Ishikawa (cell line): ENCODE measurements at regions not wholly inside any gene's neighbourhood (a gene's known extent, or its start where the extent isn't known, plus 50 kb on each side); places are given as distances from the start of the nearest gene placed in this dataset.

ENCODE experiments used
- CEBPB ChIP-seq: IDR thresholded peaks from 2 replicates; pipeline ENCODE4 v1.6.1; 2012
- CREB1 ChIP-seq: IDR thresholded peaks from 2 replicates; pipeline ENCODE4 v1.6.1; 2012; ENCODE audit warnings: low read depth
- EGR1 ChIP-seq: IDR thresholded peaks from 2 replicates; pipeline ENCODE4 v1.6.1; 2012
- EP300 ChIP-seq: IDR thresholded peaks from 2 replicates; pipeline ENCODE4 v1.6.1; 2012; ENCODE audit warnings: borderline replicate concordance
- FOXM1 ChIP-seq: IDR thresholded peaks from 2 replicates; pipeline ENCODE4 v1.6.1; 2012; ENCODE audit warnings: low read depth, borderline replicate concordance
- NFIC ChIP-seq: IDR thresholded peaks from 2 replicates; pipeline ENCODE4 v1.6.1; 2012
- RAD21 ChIP-seq: IDR thresholded peaks from 2 replicates; pipeline ENCODE4 v1.6.1; 2012; ENCODE audit warnings: low read depth
- REST ChIP-seq: IDR thresholded peaks from 2 replicates; pipeline ENCODE4 v1.6.1; 2012; ENCODE audit warnings: low read depth, mild to moderate bottlenecking
- TAF1 ChIP-seq: IDR thresholded peaks from 2 replicates; pipeline ENCODE4 v1.6.1; 2012; ENCODE audit warnings: low read depth, mild to moderate bottlenecking
- TCF12 ChIP-seq: IDR thresholded peaks from 2 replicates; pipeline ENCODE4 v1.6.1; 2012; ENCODE audit warnings: low read depth
- TEAD4 ChIP-seq: IDR thresholded peaks from 2 replicates; pipeline ENCODE4 v1.6.1; 2012
- YY1 ChIP-seq: IDR thresholded peaks from 2 replicates; pipeline ENCODE4 v1.6.1; 2012; ENCODE audit warnings: low read depth
- ZBTB7A ChIP-seq: IDR thresholded peaks from 2 replicates; pipeline ENCODE4 v1.6.1; 2012; ENCODE audit warnings: low read depth
- TF ChIP-seq, protein P1 (sequence below): IDR thresholded peaks from 2 replicates; pipeline ENCODE4 v1.6.1; 2012
- TF ChIP-seq, protein P2 (sequence below): IDR thresholded peaks from 2 replicates; pipeline ENCODE4 v1.6.1; 2012

DNA sequence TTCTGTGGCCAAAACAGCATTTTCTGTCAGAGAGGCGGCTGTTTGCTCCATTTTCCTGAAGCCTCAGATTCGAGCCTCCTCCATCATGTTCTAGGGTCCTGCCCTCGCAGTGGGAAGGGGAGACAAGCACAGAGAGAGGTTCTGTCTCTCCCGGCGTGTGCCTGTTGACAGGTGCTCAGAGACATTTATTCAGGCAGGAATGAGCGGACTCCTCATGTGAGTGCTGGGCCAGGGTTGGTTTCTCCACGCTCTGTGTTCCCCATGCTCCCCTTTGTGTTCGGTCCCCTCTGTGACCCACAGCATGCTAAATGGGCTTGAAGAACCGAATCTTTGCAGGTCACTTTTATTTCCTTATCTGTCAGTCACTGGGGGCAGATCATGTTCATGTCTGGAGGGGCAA lies 374.6 kb downstream of the GLRX3 start:
- TF ChIP-seq CREB1 (no peak), TEAD4 (no peak), REST (no peak), RAD21 (no peak), ZBTB7A (no peak), YY1 (no peak), TAF1 (no peak), NFIC (no peak), EP300 (no peak), TCF12 (no peak), FOXM1 (no peak), EGR1 (no peak), CEBPB (no peak)
- TF ChIP-seq, protein P1, sequence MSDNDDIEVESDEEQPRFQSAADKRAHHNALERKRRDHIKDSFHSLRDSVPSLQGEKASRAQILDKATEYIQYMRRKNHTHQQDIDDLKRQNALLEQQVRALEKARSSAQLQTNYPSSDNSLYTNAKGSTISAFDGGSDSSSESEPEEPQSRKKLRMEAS = no peak
- TF ChIP-seq, protein P2, sequence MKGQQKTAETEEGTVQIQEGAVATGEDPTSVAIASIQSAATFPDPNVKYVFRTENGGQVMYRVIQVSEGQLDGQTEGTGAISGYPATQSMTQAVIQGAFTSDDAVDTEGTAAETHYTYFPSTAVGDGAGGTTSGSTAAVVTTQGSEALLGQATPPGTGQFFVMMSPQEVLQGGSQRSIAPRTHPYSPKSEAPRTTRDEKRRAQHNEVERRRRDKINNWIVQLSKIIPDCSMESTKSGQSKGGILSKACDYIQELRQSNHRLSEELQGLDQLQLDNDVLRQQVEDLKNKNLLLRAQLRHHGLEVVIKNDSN = no peak

GRCh38 chr10:130511766-130512165 lies 375.6 kb downstream of the GLRX3 start:
- TF ChIP-seq EGR1 = no peak
- no peak for TF ChIP-seq NFIC
- no peak for TF ChIP-seq ZBTB7A

DNA sequence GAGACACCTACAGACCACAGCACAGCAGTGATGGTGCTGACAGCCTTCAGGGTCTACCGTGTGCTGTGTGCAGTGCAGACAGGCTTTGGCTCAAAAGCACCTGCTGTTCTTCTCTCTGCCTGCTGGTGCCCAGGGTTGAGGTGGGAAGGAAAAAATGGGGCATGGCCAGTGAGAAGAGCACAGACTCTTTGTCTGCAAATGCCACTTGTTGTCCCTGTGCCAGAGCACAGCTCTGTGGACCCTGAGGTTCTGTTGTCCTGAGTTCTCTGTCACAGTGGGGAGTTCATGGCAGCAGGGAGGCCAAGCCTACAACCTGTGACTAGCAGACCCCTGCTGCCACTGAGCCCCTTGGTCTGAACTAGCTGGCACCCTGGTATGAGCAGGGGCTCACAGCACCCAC lies 376.7 kb downstream of the GLRX3 start:
- TF ChIP-seq FOXM1 (no peak), TCF12 (no peak), EP300 (no peak), RAD21 (no peak), REST (no peak)
- TF ChIP-seq, protein P1 = no peak

- TF ChIP-seq REST (no peak), NFIC (no peak), ZBTB7A (no peak), TEAD4 (no peak)
- TF ChIP-seq, protein P2 = no peak
Measured at GRCh38 chr10:130513686-130514476, 377.7 kb downstream of the GLRX3 start.

- TF ChIP-seq, protein P2 = no peak
- TF ChIP-seq EP300 = no peak
- no peak for TF ChIP-seq REST
- TF ChIP-seq FOXM1 = no peak
- no peak for TF ChIP-seq YY1
- TF ChIP-seq EGR1 = no peak
Measured at GRCh38 chr10:130515670-130516069, 379.5 kb downstream of the GLRX3 start.
